Lower lobe of right lung (tissue), 2 donors: ENCODE measurements at regions not wholly inside any gene's neighbourhood (a gene's known extent, or its start where the extent isn't known, plus 50 kb on each side); places are given as distances from the start of the nearest gene placed in this dataset.

ENCODE experiments used
- ATAC-seq, 2 donors: fragments of 200-7000 bp; cut with Tn5 transposase; one replicate each; pipeline ENCODE4 v1.9.1; 2020 to 2022; ENCODE audit warnings: mild to moderate bottlenecking in 2 of 2, moderate library complexity in 2 of 2
- DNase-seq: peaks from one replicate; pipeline ENCODE4 v3.0.0-alpha.2; 2020
- H3K27ac ChIP-seq: fragments of 200-600 bp; one replicate; pipeline ENCODE4 v1.8.0; 2022
- H3K27me3 ChIP-seq: fragments of 200-600 bp; one replicate; pipeline ENCODE4 v1.8.0; 2022; ENCODE audit warnings: low read depth
- H3K36me3 ChIP-seq: fragments of 200-600 bp; one replicate; pipeline ENCODE4 v1.8.0; 2022; ENCODE audit warnings: mild to moderate bottlenecking
- H3K4me1 ChIP-seq: fragments of 200-600 bp; one replicate; pipeline ENCODE4 v1.8.0; 2022
- H3K4me3 ChIP-seq: fragments of 200-600 bp; one replicate; pipeline ENCODE4 v1.8.0; 2022; ENCODE audit warnings: mild to moderate bottlenecking
- H3K9me3 ChIP-seq: fragments of 200-600 bp; one replicate; pipeline ENCODE4 v1.8.0; 2022
- intact Hi-C: fragments of 100-400 bp; cut with DNase I; formaldehyde crosslinking; loops from one replicate; pipeline ENCODE4 v1.11.0; 2022
- TF ChIP-seq, protein P1 (sequence below): fragments of 200-600 bp; IDR thresholded peaks from one replicate; pipeline ENCODE4 v1.8.0; 2022; ENCODE audit warnings: antibody characterized with exemption, mild to moderate bottlenecking
- donor health status: DM: no; HTN: yes; CAD: no; lungs with severe emphysema.

DNA sequence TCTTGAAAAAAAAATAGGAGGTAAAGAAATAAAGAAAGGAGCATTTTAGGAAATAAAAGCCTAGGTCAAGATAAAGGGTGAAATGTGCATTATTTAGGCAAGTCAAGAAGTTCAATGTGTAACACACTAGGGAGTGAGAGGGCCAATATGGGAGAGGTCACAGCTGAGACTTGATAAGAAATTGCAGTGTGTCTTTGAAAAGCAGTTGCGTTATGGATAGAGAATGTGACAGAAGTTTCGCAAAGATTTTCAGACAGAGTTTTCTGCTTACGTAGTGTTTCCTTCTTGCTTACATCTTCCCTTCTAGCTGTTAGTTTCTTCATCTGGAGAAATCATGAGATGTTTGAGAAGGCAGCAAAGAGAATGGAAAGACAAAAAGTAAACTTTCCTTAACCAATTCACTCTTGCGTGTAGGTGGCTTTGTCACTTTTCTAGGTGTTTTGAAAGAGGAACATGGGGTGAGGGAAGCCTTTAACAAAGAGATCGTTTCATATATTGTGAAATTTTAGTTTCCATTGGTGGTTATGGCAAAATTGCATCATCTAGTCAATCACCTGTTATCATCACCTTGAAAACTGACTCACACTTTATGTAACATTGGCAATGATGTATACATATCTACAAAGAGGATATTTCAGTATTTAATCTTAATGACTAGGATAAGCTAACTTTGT lies 975.5 kb downstream of the OLFM4 start:
- Histone ChIP-seq H3K27ac (no peak overlapping the region), H3K36me3 (no peaks in the 10 kb centered on the region), H3K4me3 (no peak overlapping the region), H3K9me3 (no peaks in the 10 kb centered on the region), H3K27me3 (no peaks in the 10 kb centered on the region), H3K4me1 (no peaks in the 10 kb centered on the region)
- TF ChIP-seq, protein P1, sequence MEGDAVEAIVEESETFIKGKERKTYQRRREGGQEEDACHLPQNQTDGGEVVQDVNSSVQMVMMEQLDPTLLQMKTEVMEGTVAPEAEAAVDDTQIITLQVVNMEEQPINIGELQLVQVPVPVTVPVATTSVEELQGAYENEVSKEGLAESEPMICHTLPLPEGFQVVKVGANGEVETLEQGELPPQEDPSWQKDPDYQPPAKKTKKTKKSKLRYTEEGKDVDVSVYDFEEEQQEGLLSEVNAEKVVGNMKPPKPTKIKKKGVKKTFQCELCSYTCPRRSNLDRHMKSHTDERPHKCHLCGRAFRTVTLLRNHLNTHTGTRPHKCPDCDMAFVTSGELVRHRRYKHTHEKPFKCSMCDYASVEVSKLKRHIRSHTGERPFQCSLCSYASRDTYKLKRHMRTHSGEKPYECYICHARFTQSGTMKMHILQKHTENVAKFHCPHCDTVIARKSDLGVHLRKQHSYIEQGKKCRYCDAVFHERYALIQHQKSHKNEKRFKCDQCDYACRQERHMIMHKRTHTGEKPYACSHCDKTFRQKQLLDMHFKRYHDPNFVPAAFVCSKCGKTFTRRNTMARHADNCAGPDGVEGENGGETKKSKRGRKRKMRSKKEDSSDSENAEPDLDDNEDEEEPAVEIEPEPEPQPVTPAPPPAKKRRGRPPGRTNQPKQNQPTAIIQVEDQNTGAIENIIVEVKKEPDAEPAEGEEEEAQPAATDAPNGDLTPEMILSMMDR: no peak
- DNase-seq: no peak
- intact Hi-C loops: no loop called here
- no peak for ATAC-seq

DNA sequence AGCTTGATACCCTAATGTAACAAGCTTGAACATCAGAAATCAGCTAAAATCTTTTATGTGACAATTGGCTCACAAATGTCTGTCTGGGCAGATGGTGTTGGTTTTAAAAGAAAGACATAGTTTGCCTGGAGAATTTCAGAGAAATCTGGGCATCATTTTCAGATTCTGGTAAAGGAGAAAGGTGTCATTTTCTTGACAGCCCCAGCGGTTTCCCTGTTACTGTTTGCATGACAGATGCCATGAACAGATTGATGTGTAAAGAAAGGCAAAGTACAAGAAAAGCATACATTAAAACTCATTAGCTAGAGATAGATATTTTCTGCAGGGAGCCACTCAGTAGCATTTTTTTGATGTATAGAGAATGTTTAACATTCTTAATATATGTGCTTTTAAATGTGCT lies 987.9 kb downstream of the OLFM4 start:
- no peaks in the 10 kb centered on the region for H3K4me1 ChIP-seq
- ATAC-seq (no peak), DNase-seq (no peak)
- H3K36me3 ChIP-seq: no peaks in the 10 kb centered on the region
- no peaks in the 10 kb centered on the region for H3K9me3 ChIP-seq
- H3K27me3 ChIP-seq: no peaks in the 10 kb centered on the region
- intact Hi-C loops: no loop called here
- TF ChIP-seq, protein P1: no peak
- H3K27ac ChIP-seq: no peak overlapping the region
- H3K4me3 ChIP-seq: no peak overlapping the region

DNA sequence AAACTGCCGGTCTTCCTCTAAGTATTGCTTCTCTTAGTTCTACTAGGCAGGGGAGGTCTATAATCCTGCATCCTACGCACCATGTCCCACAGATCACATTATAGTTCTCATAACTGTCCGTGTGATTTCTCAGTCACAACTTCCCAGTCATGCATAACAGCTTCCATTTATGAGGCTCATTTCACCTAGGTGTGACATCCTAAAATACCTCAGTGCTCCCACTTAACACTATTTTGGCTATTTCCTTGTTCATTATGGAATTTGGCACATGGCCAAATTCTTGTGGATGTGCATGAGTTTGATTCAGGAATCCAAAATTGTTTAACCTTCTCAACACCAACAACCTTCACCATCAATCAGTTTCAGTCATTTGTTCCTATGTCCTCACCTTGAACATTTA lies 989.9 kb downstream of the OLFM4 start:
- Histone ChIP-seq H3K36me3 (no peaks in the 10 kb centered on the region), H3K4me3 (no peak overlapping the region), H3K4me1 (no peaks in the 10 kb centered on the region), H3K27me3 (no peaks in the 10 kb centered on the region), H3K9me3 (no peaks in the 10 kb centered on the region), H3K27ac (no peak overlapping the region)
- TF ChIP-seq, protein P1: no peak
- ATAC-seq (no peak), DNase-seq (no peak)
- intact Hi-C loops: no loop called here

DNA sequence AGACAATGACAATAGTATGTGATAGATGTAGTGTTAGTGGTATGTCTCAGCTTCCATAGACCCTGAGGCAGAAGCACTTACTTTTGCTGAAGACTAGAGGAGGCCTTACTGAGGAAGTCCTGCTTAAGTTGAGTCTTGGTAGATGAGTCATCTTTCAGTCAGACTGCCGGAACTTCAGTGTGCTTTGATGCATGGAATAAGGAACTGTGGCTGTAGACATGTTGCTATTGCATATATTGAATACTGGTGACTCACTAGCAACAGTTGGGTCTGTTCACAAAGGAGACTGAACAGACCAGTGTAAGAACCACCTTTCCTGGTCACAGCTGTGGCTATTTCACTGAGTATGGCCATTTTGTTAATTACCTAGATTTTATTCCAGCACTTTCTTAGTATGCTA lies 1000.6 kb downstream of the OLFM4 start:
- H3K9me3 ChIP-seq: peaks cover 10% of the 10 kb centered on the region
- no peaks in the 10 kb centered on the region for H3K36me3 ChIP-seq
- TF ChIP-seq, protein P1: no peak
- no peaks in the 10 kb centered on the region for H3K4me1 ChIP-seq
- H3K27ac ChIP-seq: no peak overlapping the region
- no peak overlapping the region for H3K4me3 ChIP-seq
- no peak for ATAC-seq
- no peaks in the 10 kb centered on the region for H3K27me3 ChIP-seq
- intact Hi-C loops: no loop called here
- no peak for DNase-seq

DNA sequence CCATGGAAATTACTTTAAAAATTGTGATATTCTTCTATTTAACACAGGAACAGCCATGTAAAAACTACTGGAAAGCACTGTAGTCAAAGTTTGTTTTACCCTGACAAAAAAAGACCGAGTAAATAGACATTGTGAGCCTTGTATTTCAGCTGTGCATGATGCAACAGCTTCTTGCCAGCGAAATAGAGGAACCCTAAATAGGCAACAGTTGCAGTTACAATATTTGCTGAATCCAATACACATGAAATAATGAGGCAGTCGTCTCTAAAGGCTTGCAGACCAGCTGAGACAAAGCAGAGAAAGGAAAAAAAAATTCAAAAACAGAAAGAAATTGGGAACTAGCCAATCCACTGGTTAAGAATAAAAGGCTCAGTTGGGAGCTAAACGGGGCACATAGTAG lies 1001.1 kb downstream of the OLFM4 start:
- no peaks in the 10 kb centered on the region for H3K36me3 ChIP-seq
- no peaks in the 10 kb centered on the region for H3K27me3 ChIP-seq
- ATAC-seq: no peak
- TF ChIP-seq, protein P1: no peak
- H3K27ac ChIP-seq: no peak overlapping the region
- no peak for DNase-seq
- H3K9me3 ChIP-seq: peaks cover 10% of the 10 kb centered on the region
- H3K4me3 ChIP-seq: no peak overlapping the region
- H3K4me1 ChIP-seq: no peaks in the 10 kb centered on the region
- intact Hi-C loops: no loop called here
